ENCODE measurements at regions not wholly inside any gene's neighbourhood (a gene's known extent, or its start where the extent isn't known, plus 50 kb on each side); places are given as distances from the start of the nearest gene placed in this dataset.
"Not testable (repeated sequence)": the region's sequence is repeated elsewhere in the genome, so short reads cannot be mapped to it uniquely, and the experiment has no call there.

DNA sequence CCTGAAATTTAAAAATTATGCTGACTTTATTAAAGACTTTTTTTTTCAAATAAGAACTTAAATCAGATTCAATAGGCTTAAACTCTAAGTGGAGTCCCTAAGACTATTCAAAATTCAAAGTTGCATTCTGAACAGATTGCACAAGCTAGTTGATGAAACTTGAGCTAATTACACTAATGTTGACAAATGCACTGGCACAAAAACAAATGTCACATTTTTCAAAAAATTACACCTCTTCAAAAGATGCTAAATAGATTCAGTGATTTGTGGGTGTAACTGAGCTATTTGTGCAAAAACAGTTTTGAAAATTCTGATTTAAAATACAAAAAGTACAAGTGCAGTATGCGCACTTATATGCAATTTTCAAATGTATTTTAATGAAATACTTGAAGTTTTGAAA lies 205.4 kb downstream of the RERGL start:
- TF ChIP-seq JUND (IDR thresholded peaks at IDR 0.05; ENCODE audit: low read depth), result no peak
- in situ Hi-C loops (cut with HindIII; ENCODE audit: low pct_unique_long_range_greater_than_20kb, low sequenced_read_pairs), result no loop called here
- DNase-seq (ENCODE audit: low read depth in 1 of 2, low spot score in 1 of 2), result no peak

DNA sequence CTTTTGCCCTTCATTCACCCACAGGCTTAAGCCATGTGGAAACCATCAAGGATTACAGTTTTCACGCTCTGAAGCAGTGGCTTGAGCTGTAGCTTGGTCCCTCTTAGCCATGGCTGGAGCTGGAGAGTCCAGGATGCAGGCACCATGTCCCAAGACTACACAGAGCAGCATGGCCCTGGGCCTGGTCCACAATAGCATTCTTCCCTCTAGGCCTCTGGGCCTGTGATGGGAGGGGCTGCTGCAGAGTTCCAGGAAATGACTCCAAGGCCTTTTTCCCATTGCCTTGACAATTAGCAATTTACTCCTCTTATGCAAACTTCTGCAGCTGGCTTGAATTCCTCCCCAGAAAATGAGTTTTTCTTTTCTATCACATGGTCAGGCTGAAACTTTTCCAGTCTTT lies 211.3 kb downstream of the RERGL start:
- DNase-seq (ENCODE audit: low read depth in 1 of 2, low spot score in 1 of 2), result no peak
- in situ Hi-C loops (cut with HindIII; ENCODE audit: low pct_unique_long_range_greater_than_20kb, low sequenced_read_pairs), result no loop called here
- no peak for TF ChIP-seq JUND (IDR thresholded peaks at IDR 0.05; ENCODE audit: low read depth)

DNA sequence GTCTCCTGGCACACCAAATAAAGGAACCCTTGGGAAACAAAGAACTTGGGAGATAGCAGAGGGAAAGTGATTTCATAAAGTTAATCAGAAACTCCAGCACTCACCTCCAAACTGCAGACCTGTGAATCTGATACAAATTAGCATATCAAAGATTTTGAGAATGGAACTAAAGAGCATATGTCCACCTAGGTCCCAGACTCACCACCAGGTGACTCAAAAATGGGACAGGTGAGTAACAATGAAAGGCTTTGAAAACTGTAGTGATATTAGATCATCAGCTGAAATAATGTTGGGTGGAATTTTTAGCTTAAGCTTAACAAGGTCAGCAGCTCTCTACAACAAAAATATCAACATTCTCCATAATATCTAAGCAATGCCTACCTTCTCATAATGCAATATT lies 214.8 kb downstream of the RERGL start:
- in situ Hi-C loops (cut with HindIII; ENCODE audit: low pct_unique_long_range_greater_than_20kb, low sequenced_read_pairs), result no loop called here
- TF ChIP-seq JUND (IDR thresholded peaks at IDR 0.05; ENCODE audit: low read depth), result no peak
- DNase-seq (ENCODE audit: low read depth in 1 of 2, low spot score in 1 of 2), result no peak

DNA sequence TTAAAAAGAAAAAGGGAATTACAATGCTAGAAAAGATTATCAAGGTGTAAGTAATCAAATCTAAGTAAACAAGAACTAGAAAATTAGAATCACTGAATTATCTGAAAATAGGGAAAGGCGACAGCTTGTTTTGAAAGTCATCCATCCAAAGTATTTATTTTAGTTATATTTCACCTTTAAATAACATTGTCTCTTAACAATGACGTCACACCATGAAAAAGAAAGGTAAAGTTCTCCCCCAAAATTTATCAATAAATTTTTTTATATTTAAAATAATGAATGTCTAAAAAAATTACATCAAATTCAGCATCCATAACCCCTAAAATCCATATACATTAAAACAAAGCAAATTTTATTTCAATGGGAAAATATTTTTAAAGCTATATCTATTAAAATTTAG lies 223.2 kb downstream of the RERGL start:
- TF ChIP-seq JUND (IDR thresholded peaks at IDR 0.05; ENCODE audit: low read depth), result no peak
- in situ Hi-C loops (cut with HindIII; ENCODE audit: low pct_unique_long_range_greater_than_20kb, low sequenced_read_pairs), result no loop called here
- no peak for DNase-seq (ENCODE audit: low read depth in 1 of 2, low spot score in 1 of 2)

DNA sequence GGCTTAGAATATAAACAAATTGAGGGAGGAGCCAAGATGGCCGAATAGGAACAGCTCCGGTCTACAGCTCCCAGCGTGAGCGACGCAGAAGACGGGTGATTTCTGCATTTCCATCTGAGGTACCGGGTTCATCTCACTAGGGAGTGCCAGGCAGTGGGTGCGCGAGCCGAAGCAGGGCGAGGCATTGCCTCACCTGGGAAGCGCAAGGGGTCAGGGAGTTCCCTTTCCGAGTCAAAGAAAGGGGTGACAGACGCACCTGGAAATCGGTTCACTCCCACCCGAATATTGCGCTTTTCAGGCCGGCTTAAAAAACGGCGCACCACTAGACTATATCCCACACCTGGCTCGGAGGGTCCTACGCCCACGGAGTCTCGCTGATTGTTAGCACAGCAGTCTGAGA lies 234.4 kb downstream of the RERGL start:
- DNase-seq (ENCODE audit: low read depth in 1 of 2, low spot score in 1 of 2); in situ Hi-C loops (cut with HindIII; ENCODE audit: low pct_unique_long_range_greater_than_20kb, low sequenced_read_pairs): not testable (repeated sequence)

DNA sequence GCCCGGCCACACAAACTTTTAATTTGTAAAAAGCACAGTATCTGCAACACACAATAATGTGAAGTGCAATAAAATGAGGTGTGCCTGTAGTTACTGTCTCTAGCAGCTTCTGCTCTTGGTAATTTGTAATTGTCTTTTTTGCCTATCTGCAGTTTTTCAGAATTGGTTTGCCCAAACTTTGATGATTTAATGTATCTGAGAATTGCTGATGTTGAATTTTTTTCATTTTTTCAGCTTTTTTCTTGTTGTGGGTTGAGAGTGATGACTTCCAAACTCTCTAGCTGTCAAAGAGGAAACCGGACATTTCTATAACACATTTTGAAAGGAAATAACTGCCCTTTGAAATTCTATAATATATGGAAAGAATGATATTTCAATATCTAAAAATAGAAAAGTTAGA lies 236.9 kb downstream of the RERGL start:
- DNase-seq (ENCODE audit: low read depth in 1 of 2, low spot score in 1 of 2), result no peak
- no peak for TF ChIP-seq JUND (IDR thresholded peaks at IDR 0.05; ENCODE audit: low read depth)
- in situ Hi-C loops (cut with HindIII; ENCODE audit: low pct_unique_long_range_greater_than_20kb, low sequenced_read_pairs), result no loop called here

DNA sequence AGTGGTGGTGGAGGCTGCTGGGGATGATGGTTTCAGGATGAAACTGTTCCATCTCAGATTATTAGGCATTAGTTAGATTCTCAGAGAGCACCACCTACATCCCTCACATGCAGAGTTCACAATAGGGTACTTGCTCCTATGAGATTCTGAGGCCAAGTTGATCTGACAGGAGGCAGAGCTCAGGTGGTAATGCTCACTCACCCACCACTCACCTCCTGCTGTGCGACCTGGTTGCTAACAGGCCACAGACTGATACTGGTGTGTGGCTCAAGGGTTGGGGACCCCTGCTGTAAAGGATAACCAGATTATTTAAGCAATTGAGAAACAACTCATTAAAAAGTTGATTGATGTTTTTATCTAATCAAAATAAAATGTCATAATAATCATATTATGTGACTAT lies 248.5 kb downstream of the RERGL start:
- no peak for DNase-seq (ENCODE audit: low read depth in 1 of 2, low spot score in 1 of 2)
- in situ Hi-C loops (cut with HindIII; ENCODE audit: low pct_unique_long_range_greater_than_20kb, low sequenced_read_pairs), result no loop called here
- TF ChIP-seq JUND (IDR thresholded peaks at IDR 0.05; ENCODE audit: low read depth), result no peak

DNA sequence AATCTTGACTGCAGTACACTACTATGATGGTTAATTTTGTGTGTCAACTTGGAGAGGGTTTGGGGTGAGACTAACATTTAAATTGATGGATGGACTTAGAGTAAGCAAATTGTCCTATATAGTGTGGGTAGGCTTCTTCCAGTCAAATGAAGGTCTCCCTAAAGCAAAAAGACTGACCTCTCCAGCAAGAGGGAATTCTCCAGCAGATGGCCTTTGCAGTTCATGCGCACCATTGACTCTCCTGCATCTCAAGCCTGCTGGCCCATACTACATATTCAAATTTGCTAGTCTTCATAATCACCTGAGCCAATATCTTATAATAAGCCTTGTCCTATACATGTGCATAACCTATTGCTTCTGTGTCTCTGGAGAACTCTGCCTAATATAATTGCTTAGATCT lies 260.2 kb downstream of the RERGL start:
- no peak for TF ChIP-seq JUND (IDR thresholded peaks at IDR 0.05; ENCODE audit: low read depth)
- peak in 1 of 2 experiments; percentile 12 for DNase-seq (ENCODE audit: low read depth in 1 of 2, low spot score in 1 of 2)
- in situ Hi-C loops (cut with HindIII; ENCODE audit: low pct_unique_long_range_greater_than_20kb, low sequenced_read_pairs), result no loop called here

DNA sequence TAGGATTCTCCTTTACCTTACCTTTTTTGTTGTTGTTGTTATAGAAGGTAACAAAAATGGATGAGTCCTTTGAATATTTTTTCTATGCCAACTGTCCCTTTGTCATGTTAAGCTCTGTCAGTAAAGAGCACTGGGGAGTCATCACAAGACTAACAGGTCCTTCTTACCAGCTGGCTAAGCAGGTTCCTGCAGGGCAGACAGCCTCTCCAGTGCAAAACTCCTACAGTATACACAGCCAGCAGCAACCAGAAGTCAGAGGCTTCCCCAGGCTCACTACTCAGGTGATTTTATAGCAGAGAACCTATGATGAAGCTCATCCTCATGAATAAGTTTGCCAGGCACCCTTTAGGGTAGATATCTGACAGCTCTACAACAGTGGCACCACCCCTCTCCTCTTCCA lies 271.1 kb downstream of the RERGL start:
- no peak for TF ChIP-seq JUND (IDR thresholded peaks at IDR 0.05; ENCODE audit: low read depth)
- peak in 1 of 2 experiments; percentile 55 for DNase-seq (ENCODE audit: low read depth in 1 of 2, low spot score in 1 of 2)
- in situ Hi-C loops (cut with HindIII; ENCODE audit: low pct_unique_long_range_greater_than_20kb, low sequenced_read_pairs), result no loop called here

DNA sequence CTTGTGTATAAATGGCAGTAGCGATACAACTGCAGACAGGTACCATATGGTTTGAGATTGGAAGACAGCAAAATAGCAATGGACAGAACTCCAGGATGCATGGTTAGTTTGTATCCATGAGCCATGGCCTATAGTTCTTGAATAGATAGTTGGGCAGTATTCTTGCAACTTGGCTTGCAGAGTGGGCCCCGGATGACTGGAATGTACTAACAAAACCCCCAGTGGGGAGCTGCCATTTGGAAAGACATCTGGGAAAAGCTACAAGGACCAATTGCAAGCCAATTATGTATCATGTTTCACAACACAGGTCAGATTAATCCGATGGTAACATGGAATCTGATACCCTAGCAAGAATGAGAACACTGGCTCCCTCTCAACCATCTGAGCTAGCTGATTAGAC lies 279.6 kb downstream of the RERGL start:
- in situ Hi-C loops (cut with HindIII; ENCODE audit: low pct_unique_long_range_greater_than_20kb, low sequenced_read_pairs), result no loop called here
- TF ChIP-seq JUND (IDR thresholded peaks at IDR 0.05; ENCODE audit: low read depth), result no peak
- no peak for DNase-seq (ENCODE audit: low read depth in 1 of 2, low spot score in 1 of 2)

DNA sequence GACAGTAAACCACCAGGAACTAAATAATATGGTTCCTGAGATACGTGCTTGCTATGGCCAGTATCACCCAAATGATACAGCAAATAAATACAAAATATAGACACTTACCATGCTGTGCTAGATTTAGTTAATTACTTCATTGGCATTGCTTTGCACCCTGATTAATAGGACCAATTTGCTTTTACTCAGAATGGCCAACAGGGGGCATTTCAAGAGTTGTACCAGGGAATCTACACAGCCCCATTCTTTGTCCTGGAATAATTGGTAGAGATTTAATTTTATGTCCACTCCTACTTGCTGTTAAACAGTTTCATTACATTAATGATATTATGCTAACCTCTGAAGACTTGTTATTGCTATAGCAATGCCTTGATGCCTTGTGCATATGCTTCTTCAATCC lies 280.8 kb downstream of the RERGL start:
- no peak for DNase-seq (ENCODE audit: low read depth in 1 of 2, low spot score in 1 of 2)
- TF ChIP-seq JUND (IDR thresholded peaks at IDR 0.05; ENCODE audit: low read depth), result no peak
- in situ Hi-C loops (cut with HindIII; ENCODE audit: low pct_unique_long_range_greater_than_20kb, low sequenced_read_pairs), result no loop called here

DNA sequence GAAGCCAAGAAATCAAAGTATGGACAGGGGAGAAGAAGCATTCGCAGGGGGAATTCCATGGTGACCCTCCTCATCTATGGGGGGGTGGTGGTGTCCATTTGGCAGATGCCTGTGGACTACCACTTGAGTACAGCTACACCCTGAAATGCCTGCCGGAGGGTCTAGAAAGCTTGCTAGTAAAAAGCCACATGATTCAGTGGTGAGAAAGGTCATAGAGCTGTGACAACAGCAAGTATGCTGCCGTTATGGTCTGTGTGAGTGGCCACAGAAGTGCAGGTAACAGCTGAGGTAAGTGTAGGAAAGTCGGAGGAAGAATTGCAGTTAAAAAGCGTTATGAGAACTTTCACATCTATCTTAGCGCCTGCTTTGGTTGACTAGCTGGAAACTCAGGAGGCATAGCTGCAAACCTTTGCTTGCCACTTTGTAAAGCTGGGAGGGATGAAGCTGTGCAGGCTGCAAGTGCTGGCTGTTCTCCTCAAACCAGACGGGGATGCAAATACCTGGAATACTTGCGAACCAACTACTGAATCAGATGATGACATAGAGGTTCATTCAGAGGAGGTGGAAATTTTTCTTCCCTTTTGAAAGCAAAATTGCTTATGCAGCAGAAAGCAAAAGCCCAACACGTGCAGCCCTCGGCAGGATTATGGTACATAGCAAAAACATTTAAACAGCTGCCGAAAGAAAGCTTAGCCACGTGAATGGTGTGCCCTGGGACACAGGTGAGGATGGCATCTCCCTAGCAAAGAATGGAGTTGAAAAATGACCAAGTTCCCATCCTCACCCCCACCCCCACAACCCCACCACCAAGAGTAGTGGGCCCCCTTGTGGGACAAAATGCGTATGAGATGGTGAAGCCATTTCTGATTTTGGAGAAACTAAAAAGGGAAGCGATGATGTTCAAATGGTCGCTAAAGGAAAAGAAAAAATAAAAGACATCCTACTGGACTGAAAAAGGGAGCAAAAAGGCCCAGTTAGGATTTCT lies 287.0 kb downstream of the RERGL start:
- in situ Hi-C loops (cut with HindIII; ENCODE audit: low pct_unique_long_range_greater_than_20kb, low sequenced_read_pairs), result no loop called here
- peak in 1 of 2 experiments; percentile 21 for DNase-seq (ENCODE audit: low read depth in 1 of 2, low spot score in 1 of 2)
- no peak for TF ChIP-seq JUND (IDR thresholded peaks at IDR 0.05; ENCODE audit: low read depth)

DNA sequence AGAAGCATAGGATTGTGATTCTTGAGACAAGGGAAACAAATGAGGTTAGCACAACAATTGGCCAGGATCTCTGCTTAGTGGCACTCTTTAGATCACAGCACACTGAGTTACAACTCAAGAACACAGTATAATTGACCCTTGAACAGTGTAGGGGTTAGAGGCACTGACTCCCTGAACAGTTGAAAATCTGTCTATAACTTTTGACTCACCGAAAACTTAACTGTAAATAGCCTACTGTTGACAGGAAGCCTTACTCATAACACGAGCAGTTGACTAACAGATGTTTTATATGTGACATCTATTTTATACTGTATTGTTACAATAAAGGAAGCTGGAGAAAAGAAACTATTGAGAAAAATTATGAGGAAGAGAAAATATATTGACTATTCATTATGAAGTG lies 296.1 kb downstream of the RERGL start:
- in situ Hi-C loops (cut with HindIII; ENCODE audit: low pct_unique_long_range_greater_than_20kb, low sequenced_read_pairs), result no loop called here
- DNase-seq (ENCODE audit: low read depth in 1 of 2, low spot score in 1 of 2), result no peak

DNA sequence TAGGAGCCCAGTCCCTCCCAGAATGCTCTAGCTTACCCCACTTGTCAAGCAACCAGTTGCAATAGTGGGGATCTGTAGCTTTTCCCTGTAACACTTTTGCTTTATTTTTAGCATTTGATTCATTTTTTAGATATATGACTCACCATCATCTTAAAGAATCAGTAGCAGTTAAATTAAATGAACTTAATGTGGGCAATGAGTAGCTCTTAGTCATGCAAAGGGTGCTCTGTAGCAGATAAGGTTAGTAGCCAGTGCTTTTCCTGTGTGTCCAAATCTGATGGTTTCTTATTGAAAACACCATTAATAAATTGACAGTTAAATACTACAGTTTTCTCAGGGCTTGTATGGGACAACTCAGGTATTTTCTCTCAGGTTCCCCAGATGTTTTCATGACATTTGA lies 311.8 kb downstream of the RERGL start:
- no peak for TF ChIP-seq JUND (IDR thresholded peaks at IDR 0.05; ENCODE audit: low read depth)
- in situ Hi-C loops (cut with HindIII; ENCODE audit: low pct_unique_long_range_greater_than_20kb, low sequenced_read_pairs), result no loop called here
- no peak for DNase-seq (ENCODE audit: low read depth in 1 of 2, low spot score in 1 of 2)

More for the DNA sequence above, 296.1 kb downstream of the RERGL start:
- TF ChIP-seq JUND (IDR thresholded peaks at IDR 0.05; ENCODE audit: low read depth), result no peak

Measured in T47D (cell line).